IPS-20b (cell line): ENCODE measurements at regions not wholly inside any gene's neighbourhood (a gene's known extent, or its start where the extent isn't known, plus 50 kb on each side); places are given as distances from the start of the nearest gene placed in this dataset.
"Not testable (repeated sequence)": the region's sequence is repeated elsewhere in the genome, so short reads cannot be mapped to it uniquely, and the experiment has no call there.

Experiments
- H3K27ac ChIP-seq: one replicate; pipeline ENCODE4 v1.5.1; 2013; ENCODE audit warnings: low read length
- H3K27me3 ChIP-seq: 2 replicates; pipeline ENCODE4 v1.6.1; 2013; ENCODE audit warnings: mild to moderate bottlenecking, low read length, inconsistent platforms; ENCODE audit not compliant: insufficient read depth
- H3K36me3 ChIP-seq: 2 replicates; pipeline ENCODE4 v1.6.1; 2013; ENCODE audit warnings: low read depth, mild to moderate bottlenecking, inconsistent platforms, low read length, moderate library complexity; ENCODE audit not compliant: insufficient read depth
- H3K4me1 ChIP-seq: 2 replicates; pipeline ENCODE4 v1.6.1; 2013; ENCODE audit warnings: mild to moderate bottlenecking, control low read depth, inconsistent platforms, low read length, moderate library complexity; ENCODE audit not compliant: insufficient read depth
- H3K4me3 ChIP-seq: 2 replicates; pipeline ENCODE4 v1.5.1; 2013; ENCODE audit warnings: mild to moderate bottlenecking, low read length, inconsistent platforms
- H3K9ac ChIP-seq: 2 replicates; pipeline ENCODE4 v1.6.1; 2013; ENCODE audit warnings: low read depth, mild to moderate bottlenecking, inconsistent platforms, low read length, moderate library complexity
- H3K9me3 ChIP-seq: 2 replicates; pipeline ENCODE4 v1.6.1; 2013; ENCODE audit warnings: mild to moderate bottlenecking, low read depth, low read length, inconsistent platforms; ENCODE audit not compliant: insufficient read depth

GRCh38 chr4:60905162-60905561, 295.0 kb upstream of the ADGRL3 start:
- Histone ChIP-seq H3K9me3 (no peaks in the 10 kb centered on the region), H3K36me3 (no peaks in the 10 kb centered on the region), H3K27me3 (no peaks in the 10 kb centered on the region), H3K4me3 (no peak overlapping the region), H3K4me1 (no peaks in the 10 kb centered on the region), H3K27ac (no peak overlapping the region), H3K9ac (no peak overlapping the region)

- Histone ChIP-seq H3K27me3 (no peaks in the 10 kb centered on the region), H3K4me1 (no peaks in the 10 kb centered on the region), H3K27ac (no peak overlapping the region), H3K9me3 (no peaks in the 10 kb centered on the region), H3K9ac (no peak overlapping the region), H3K4me3 (no peak overlapping the region), H3K36me3 (no peaks in the 10 kb centered on the region)
Observed at GRCh38 chr4:60911127-60911526, 289.0 kb upstream of the ADGRL3 start.

- H3K36me3 ChIP-seq: no peaks in the 10 kb centered on the region
- H3K9ac ChIP-seq: no peak overlapping the region
- no peak overlapping the region for H3K4me3 ChIP-seq
- H3K27ac ChIP-seq: no peak overlapping the region
- no peaks in the 10 kb centered on the region for H3K27me3 ChIP-seq
- no peaks in the 10 kb centered on the region for H3K4me1 ChIP-seq
- H3K9me3 ChIP-seq: no peaks in the 10 kb centered on the region
Observed at GRCh38 chr4:60913002-60913401, 287.1 kb upstream of the ADGRL3 start.

DNA sequence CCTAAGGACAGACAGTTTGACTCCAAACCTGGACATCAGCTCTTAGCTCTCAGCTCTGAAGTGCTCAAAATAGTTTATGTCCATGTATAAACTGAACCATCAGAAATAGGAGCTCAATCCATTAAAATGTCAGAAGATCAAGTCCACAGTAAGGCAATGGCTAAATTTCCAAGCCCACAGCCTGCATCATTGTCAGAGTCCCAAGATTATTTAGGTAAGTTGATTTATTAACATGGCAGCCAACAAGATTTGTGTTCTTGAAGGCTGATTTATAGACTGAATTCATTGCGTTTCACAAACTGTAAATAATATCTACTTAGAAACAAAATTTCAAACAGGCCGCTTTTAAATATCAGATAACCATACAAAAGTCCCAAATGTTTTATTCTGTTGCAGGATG, 286.5 kb upstream of the ADGRL3 start:
- no peak overlapping the region for H3K4me3 ChIP-seq
- H3K9ac ChIP-seq: no peak overlapping the region
- no peaks in the 10 kb centered on the region for H3K27me3 ChIP-seq
- H3K36me3 ChIP-seq: no peaks in the 10 kb centered on the region
- H3K9me3 ChIP-seq: no peaks in the 10 kb centered on the region
- no peaks in the 10 kb centered on the region for H3K4me1 ChIP-seq
- H3K27ac ChIP-seq: no peak overlapping the region

DNA sequence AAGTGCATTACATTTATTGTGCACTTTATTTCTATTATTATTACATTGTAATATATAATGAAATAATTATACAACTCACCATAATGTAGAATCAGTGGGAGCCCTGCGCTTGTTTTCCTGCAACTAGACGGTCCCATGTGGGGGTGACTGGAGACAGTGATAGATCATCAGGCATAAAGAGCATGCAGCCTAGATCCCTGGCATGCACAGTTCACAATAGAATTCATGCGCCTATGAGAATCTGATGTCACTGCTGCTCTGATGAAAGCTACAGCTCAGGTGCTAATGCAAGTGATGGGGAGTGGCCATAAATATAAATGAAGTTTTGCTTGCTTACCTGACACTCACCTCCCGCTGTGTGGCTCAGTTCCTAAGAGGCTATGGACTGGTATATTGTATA, 278.4 kb upstream of the ADGRL3 start:
- not testable (repeated sequence) for H3K9me3 ChIP-seq, H3K9ac ChIP-seq, H3K27ac ChIP-seq, H3K27me3 ChIP-seq, H3K4me1 ChIP-seq, H3K36me3 ChIP-seq, H3K4me3 ChIP-seq

DNA sequence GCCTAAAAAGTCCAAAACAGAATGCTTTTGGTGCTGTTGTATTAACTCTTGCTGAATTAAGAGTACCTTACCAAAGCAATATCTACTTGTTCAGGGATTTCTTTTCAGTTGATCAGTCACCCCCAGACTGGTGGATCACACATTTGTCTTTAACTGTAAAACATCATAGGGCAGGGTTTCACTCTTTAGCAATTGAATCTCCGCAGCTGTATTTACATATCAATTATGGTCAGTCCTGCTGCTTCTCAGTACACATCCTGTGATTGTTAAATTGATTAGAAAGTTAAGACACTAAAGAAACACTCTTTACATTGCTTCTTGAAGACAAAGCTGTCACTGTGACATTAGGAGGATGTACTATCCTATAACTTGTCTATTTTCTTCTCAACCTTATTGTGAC, 277.1 kb upstream of the ADGRL3 start:
- no peaks in the 10 kb centered on the region for H3K27me3 ChIP-seq
- H3K36me3 ChIP-seq: no peaks in the 10 kb centered on the region

GRCh38 chr4:60926624-60927023, 273.5 kb upstream of the ADGRL3 start:
- Histone ChIP-seq H3K36me3 (no peaks in the 10 kb centered on the region), H3K4me1 (peaks cover 8% of the 10 kb centered on the region; the same call in 1 of the 2 replicates), H3K27ac (no peak overlapping the region), H3K4me3 (no peak overlapping the region), H3K9ac (no peak overlapping the region), H3K9me3 (no peaks in the 10 kb centered on the region), H3K27me3 (no peaks in the 10 kb centered on the region)

More for the DNA sequence above, 277.1 kb upstream of the ADGRL3 start:
- H3K9me3 ChIP-seq: no peaks in the 10 kb centered on the region
- H3K4me3 ChIP-seq: no peak overlapping the region
- peaks cover 8% of the 10 kb centered on the region; the same call in 1 of the 2 replicates for H3K4me1 ChIP-seq
- H3K27ac ChIP-seq: no peak overlapping the region
- H3K9ac ChIP-seq: no peak overlapping the region

GRCh38 chr4:60930866-60931265, 269.3 kb upstream of the ADGRL3 start:
- no peaks in the 10 kb centered on the region for H3K36me3 ChIP-seq
- no peak overlapping the region for H3K9ac ChIP-seq
- H3K9me3 ChIP-seq: no peaks in the 10 kb centered on the region
- H3K4me1 ChIP-seq: no peaks in the 10 kb centered on the region
- no peak overlapping the region for H3K4me3 ChIP-seq
- H3K27me3 ChIP-seq: no peaks in the 10 kb centered on the region
- no peak overlapping the region for H3K27ac ChIP-seq

GRCh38 chr4:60934566-60935295, 265.4 kb upstream of the ADGRL3 start:
- H3K36me3 ChIP-seq: no peaks in the 10 kb centered on the region
- no peaks in the 10 kb centered on the region for H3K27me3 ChIP-seq
- no peak overlapping the region for H3K9ac ChIP-seq
- H3K9me3 ChIP-seq: no peaks in the 10 kb centered on the region
- H3K4me1 ChIP-seq: no peaks in the 10 kb centered on the region
- H3K4me3 ChIP-seq: no peak overlapping the region
- H3K27ac ChIP-seq: no peak overlapping the region

GRCh38 chr4:60938181-60938580, 261.9 kb upstream of the ADGRL3 start:
- H3K9me3 ChIP-seq: no peaks in the 10 kb centered on the region
- no peak overlapping the region for H3K27ac ChIP-seq
- H3K4me3 ChIP-seq: no peak overlapping the region
- H3K4me1 ChIP-seq: no peaks in the 10 kb centered on the region; the same call in 1 of the 2 replicates
- no peak overlapping the region for H3K9ac ChIP-seq
- H3K27me3 ChIP-seq: no peaks in the 10 kb centered on the region
- H3K36me3 ChIP-seq: no peaks in the 10 kb centered on the region

- no peak overlapping the region for H3K9ac ChIP-seq
- H3K36me3 ChIP-seq: no peaks in the 10 kb centered on the region
- H3K4me1 ChIP-seq: no peaks in the 10 kb centered on the region; the same call in 1 of the 2 replicates
- no peak overlapping the region for H3K4me3 ChIP-seq
- H3K9me3 ChIP-seq: no peaks in the 10 kb centered on the region
- no peaks in the 10 kb centered on the region for H3K27me3 ChIP-seq
- no peak overlapping the region for H3K27ac ChIP-seq
Observed at GRCh38 chr4:60938621-60939020, 261.5 kb upstream of the ADGRL3 start.

GRCh38 chr4:60944060-60944459, 256.1 kb upstream of the ADGRL3 start:
- no peaks in the 10 kb centered on the region for H3K9me3 ChIP-seq
- H3K4me3 ChIP-seq: no peak overlapping the region
- no peak overlapping the region for H3K27ac ChIP-seq
- no peaks in the 10 kb centered on the region for H3K27me3 ChIP-seq
- no peak overlapping the region for H3K9ac ChIP-seq
- H3K36me3 ChIP-seq: no peaks in the 10 kb centered on the region
- no peaks in the 10 kb centered on the region; the same call in 1 of the 2 replicates for H3K4me1 ChIP-seq
